Thoracic aorta (tissue), 2 donors: ENCODE measurements at regions not wholly inside any gene's neighbourhood (a gene's known extent, or its start where the extent isn't known, plus 50 kb on each side); places are given as distances from the start of the nearest gene placed in this dataset.

Experiments
- ATAC-seq: fragments of 150-250 bp; one replicate; pipeline ENCODE4 v1.8.0; 2017; ENCODE audit warnings: low read depth; ENCODE audit not compliant: insufficient number of reproducible peaks, low FRiP score
- DNase-seq: peaks from one replicate; pipeline ENCODE4 v3.0.0-alpha.2; 2020; ENCODE audit warnings: low spot score
- H3K27ac ChIP-seq, 2 donors: fragments of 200-600 bp; sonication (generic); 1 replicate in 1 of 2; 2 replicates in 1 of 2; pipeline ENCODE4 v1.5.1; 2016; ENCODE audit warnings: mild to moderate bottlenecking in 2 of 2, moderate library complexity in 2 of 2
- H3K27me3 ChIP-seq: fragments of 200-600 bp; sonication (generic); replicated peaks from 2 replicates; pipeline ENCODE4 v1.6.0; 2016; ENCODE audit warnings: mild to moderate bottlenecking; ENCODE audit not compliant: insufficient read depth
- H3K36me3 ChIP-seq: fragments of 200-600 bp; sonication (generic); one replicate; pipeline ENCODE4 v1.5.1; 2016
- H3K4me1 ChIP-seq, 2 donors: fragments of 200-600 bp; sonication (generic); 1 replicate in 1 of 2; 2 replicates in 1 of 2; pipeline versions ENCODE4 v1.5.1 to v1.6.0; 2016; ENCODE audit warnings: low read depth in 2 of 2, mild to moderate bottlenecking in 1 of 2; ENCODE audit not compliant: control insufficient read depth in 1 of 2
- H3K4me3 ChIP-seq: fragments of 200-600 bp; sonication (generic); 2 replicates; pipeline ENCODE4 v1.5.1; 2016; ENCODE audit warnings: mild to moderate bottlenecking
- H3K9me3 ChIP-seq: fragments of 200-600 bp; sonication (generic); 2 replicates; pipeline ENCODE4 v1.5.1; 2016
- TF ChIP-seq, protein P1 (sequence below): fragments of 200-600 bp; sonication (generic); IDR thresholded peaks from one replicate; pipeline ENCODE4 v1.5.1; 2019; ENCODE audit warnings: antibody characterized with exemption

DNA sequence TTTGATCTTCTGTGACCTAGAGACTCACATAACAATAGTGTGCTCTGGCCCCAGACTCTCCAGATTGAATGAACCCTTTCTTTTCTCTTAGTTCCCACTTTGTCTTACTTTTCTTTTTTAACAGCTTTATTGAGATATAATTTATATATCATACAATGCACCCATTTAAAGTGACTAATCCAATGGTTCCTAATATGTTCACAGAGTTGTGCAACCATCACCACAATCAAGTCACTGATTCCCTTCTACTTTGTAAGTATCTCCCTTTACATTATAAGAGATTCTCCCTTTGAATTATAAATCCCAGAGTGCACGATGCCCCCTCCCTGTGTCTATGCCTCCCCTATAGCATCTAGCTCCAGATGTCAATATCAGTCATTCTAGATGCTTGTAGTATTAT, 172.4 kb downstream of the HINT1 start:
- TF ChIP-seq, protein P1, sequence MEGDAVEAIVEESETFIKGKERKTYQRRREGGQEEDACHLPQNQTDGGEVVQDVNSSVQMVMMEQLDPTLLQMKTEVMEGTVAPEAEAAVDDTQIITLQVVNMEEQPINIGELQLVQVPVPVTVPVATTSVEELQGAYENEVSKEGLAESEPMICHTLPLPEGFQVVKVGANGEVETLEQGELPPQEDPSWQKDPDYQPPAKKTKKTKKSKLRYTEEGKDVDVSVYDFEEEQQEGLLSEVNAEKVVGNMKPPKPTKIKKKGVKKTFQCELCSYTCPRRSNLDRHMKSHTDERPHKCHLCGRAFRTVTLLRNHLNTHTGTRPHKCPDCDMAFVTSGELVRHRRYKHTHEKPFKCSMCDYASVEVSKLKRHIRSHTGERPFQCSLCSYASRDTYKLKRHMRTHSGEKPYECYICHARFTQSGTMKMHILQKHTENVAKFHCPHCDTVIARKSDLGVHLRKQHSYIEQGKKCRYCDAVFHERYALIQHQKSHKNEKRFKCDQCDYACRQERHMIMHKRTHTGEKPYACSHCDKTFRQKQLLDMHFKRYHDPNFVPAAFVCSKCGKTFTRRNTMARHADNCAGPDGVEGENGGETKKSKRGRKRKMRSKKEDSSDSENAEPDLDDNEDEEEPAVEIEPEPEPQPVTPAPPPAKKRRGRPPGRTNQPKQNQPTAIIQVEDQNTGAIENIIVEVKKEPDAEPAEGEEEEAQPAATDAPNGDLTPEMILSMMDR = no peak
- ATAC-seq = no peak

DNA sequence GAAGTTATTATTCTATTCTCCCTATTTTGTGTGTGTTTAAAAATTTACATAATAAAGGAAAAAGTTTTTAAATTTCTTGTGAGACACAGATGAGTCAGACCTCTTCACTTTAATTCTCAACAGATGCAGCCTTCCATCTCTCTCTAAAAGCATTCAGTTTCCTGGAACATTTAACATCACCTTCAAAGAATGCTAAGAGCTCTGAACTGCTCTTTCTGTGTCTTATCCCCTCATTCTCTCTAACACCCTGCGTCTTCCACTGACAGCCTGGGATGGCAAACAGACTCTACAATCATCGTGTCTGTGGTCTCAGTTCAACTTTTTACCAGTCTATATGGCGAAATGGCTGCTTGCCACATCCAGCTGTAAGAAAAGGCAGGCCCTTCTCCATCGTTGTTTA, 173.0 kb downstream of the HINT1 start:
- TF ChIP-seq, protein P1 = no peak
- DNase-seq (no peak), ATAC-seq (no peak)
- no peak overlapping the region for H3K4me3 ChIP-seq
- no peaks in the 10 kb centered on the region for H3K9me3 ChIP-seq
- H3K27me3 ChIP-seq = no peaks in the 10 kb centered on the region
- H3K4me1 ChIP-seq = no peaks in the 10 kb centered on the region
- no peaks in the 10 kb centered on the region for H3K36me3 ChIP-seq
- H3K27ac ChIP-seq = no peak overlapping the region

More for the DNA sequence above, 172.4 kb downstream of the HINT1 start:
- Histone ChIP-seq H3K27ac (no peak overlapping the region), H3K4me1 (no peaks in the 10 kb centered on the region), H3K27me3 (no peaks in the 10 kb centered on the region), H3K4me3 (no peak overlapping the region), H3K9me3 (no peaks in the 10 kb centered on the region), H3K36me3 (no peaks in the 10 kb centered on the region)
- no peak for DNase-seq

DNA sequence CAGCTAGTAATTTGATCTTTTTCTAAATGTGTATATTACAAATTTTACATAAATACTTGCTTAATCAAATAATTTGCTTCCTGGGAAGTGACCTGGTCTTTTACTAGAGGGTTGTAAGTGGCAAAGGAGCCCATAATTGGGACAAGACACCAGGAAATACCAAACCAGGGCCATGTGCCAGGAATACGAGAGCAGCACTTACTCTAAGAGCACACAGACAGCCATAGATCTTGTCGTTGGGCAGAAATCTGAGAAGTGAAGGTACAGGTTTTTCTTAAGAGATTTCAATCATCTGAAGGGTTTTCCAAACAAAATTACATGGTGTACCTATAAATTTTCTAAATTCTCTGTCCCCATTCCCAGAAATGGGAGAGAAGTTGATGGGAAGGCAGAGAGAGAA, 179.3 kb downstream of the HINT1 start:
- Histone ChIP-seq H3K4me3 (no peak overlapping the region), H3K36me3 (no peaks in the 10 kb centered on the region), H3K9me3 (no peaks in the 10 kb centered on the region), H3K27ac (no peak overlapping the region), H3K27me3 (no peaks in the 10 kb centered on the region), H3K4me1 (no peaks in the 10 kb centered on the region)
- TF ChIP-seq, protein P1 = no peak
- ATAC-seq (no peak), DNase-seq (no peak)

DNA sequence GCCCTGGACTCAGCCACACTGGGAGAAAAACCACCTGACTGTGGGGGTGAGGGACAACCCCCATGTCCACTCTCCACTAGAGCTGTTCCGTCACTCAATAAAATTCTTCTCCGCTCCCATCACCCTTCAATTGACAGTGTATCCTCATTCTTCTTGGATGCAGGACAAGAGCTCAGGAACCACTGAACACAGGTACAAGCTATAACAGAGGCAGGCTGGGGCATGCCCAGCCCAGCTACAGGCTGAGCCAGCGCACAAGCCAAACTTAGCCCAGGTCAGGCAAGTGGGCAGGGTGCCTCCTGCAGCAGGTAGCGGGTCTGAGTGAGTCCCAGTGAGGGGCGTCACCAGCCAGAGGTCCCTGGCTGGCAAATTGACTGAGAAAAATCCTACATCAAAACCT, 183.4 kb downstream of the HINT1 start:
- no peaks in the 10 kb centered on the region for H3K9me3 ChIP-seq
- no peaks in the 10 kb centered on the region for H3K36me3 ChIP-seq
- H3K27ac ChIP-seq = no peak overlapping the region
- DNase-seq = no peak
- no peaks in the 10 kb centered on the region for H3K4me1 ChIP-seq
- no peak for ATAC-seq
- no peaks in the 10 kb centered on the region for H3K27me3 ChIP-seq
- TF ChIP-seq, protein P1 = no peak
- H3K4me3 ChIP-seq = no peak overlapping the region

DNA sequence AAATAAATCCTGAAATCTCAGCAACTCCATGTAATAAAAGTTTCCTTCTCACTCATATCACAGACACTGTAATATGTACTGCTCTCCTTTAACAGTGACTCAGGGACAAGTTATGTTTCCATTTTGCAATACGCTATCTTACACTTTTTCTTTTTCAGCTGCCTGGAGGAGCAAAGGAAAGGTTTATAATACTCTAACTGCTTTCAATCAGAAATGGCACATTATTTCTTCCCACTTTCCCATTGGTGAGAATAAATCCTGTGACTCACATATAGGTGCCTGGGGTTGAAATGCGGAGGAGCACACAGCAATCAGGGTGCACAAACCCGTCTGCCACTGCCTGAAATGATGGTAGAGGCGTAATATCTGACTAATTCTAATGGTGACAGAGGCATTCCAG, 186.6 kb downstream of the HINT1 start:
- TF ChIP-seq, protein P1 = no peak
- no peaks in the 10 kb centered on the region for H3K36me3 ChIP-seq
- H3K27me3 ChIP-seq = no peaks in the 10 kb centered on the region
- no peaks in the 10 kb centered on the region for H3K4me1 ChIP-seq
- no peak overlapping the region for H3K27ac ChIP-seq
- ATAC-seq = no peak
- H3K4me3 ChIP-seq = no peak overlapping the region
- DNase-seq = no peak
- H3K9me3 ChIP-seq = no peaks in the 10 kb centered on the region
